H1 (cell line): ENCODE measurements at regions not wholly inside any gene's neighbourhood (a gene's known extent, or its start where the extent isn't known, plus 50 kb on each side); places are given as distances from the start of the nearest gene placed in this dataset.

ENCODE experiments used
- CTCF ChIA-PET: fragments of 300-600 bp; sonication (Branson Sonifier 250); formaldehyde crosslinking; loops from one replicate; lab custom pipeline; 2021; ENCODE audit not compliant: partially characterized antibody; lab: Charles Lee
- POLR2A ChIA-PET: fragments of 300-600 bp; sonication (Branson Sonifier 250); formaldehyde crosslinking; loops from one replicate; lab custom pipeline; 2021; ENCODE audit warnings: inconsistent platforms; ENCODE audit not compliant: partially characterized antibody; lab: Charles Lee
- DNase-seq, 2 experiments: peaks; one replicate each; pipeline versions ENCODE4 v3.0.0 to v3.0.0-alpha.2; 2010 to 2022; ENCODE audit warnings: low spot score in 2 of 2, low read depth in 1 of 2, mixed read lengths in 1 of 2
- FAIRE-seq: peaks from 2 replicates; lab custom pipeline; 2011; peaks lifted over from hg19 to GRCh38; lab: Jason Lieb, UNC
- H2AFZ ChIP-seq: 2 replicates; pipeline ENCODE4 v1.8.1; 2012; ENCODE audit warnings: low read length, inconsistent platforms
- H2AK5ac ChIP-seq: 2 replicates; pipeline ENCODE4 v1.6.1; 2013; ENCODE audit warnings: low read depth, low read length
- H2BK120ac ChIP-seq: replicated peaks from 2 replicates; pipeline ENCODE3; 2013; ENCODE audit warnings: low read depth, low read length, inconsistent platforms
- H2BK12ac ChIP-seq: 2 replicates; pipeline ENCODE4 v1.6.1; 2013; ENCODE audit warnings: low read depth, low read length
- H2BK15ac ChIP-seq: 2 replicates; pipeline ENCODE4 v1.6.1; 2013; ENCODE audit warnings: low read length
- H2BK20ac ChIP-seq: 2 replicates; pipeline ENCODE4 v1.6.1; 2013; ENCODE audit warnings: low read length
- H2BK5ac ChIP-seq: 2 replicates; pipeline ENCODE4 v1.6.1; 2013; ENCODE audit warnings: low read depth, low read length
- H3K14ac ChIP-seq: 2 replicates; pipeline ENCODE4 v1.6.1; 2013; ENCODE audit warnings: inconsistent platforms; ENCODE audit not compliant: insufficient read length
- H3K18ac ChIP-seq: 2 replicates; pipeline ENCODE4 v1.6.1; 2013; ENCODE audit warnings: low read length; ENCODE audit errors: extremely low read depth
- H3K23ac ChIP-seq: 2 replicates; pipeline ENCODE4 v1.6.1; 2013; ENCODE audit warnings: inconsistent platforms; ENCODE audit not compliant: insufficient read length
- H3K23me2 ChIP-seq: 2 replicates; pipeline ENCODE4 v1.6.1; 2013; ENCODE audit warnings: low read depth, low read length
- H3K27ac ChIP-seq: 2 replicates; pipeline ENCODE4 v1.6.1; 2011; ENCODE audit warnings: low read depth, low read length, inconsistent platforms
- H3K27me3 ChIP-seq, 4 experiments: replicated peaks in 1 of 4; 1 replicate in 1 of 4; 2 replicates in 3 of 4; pipeline versions ENCODE4 v1.6.1 to v1.8.1; 2011 to 2013; ENCODE audit warnings: low read length in 3 of 4, mild to moderate bottlenecking in 3 of 4, inconsistent platforms in 2 of 4, mixed read lengths in 2 of 4, moderate library complexity in 1 of 4; ENCODE audit not compliant: control insufficient read depth in 3 of 4, insufficient read depth in 3 of 4; ENCODE audit errors: extremely low read depth in 1 of 4
- H3K36me3 ChIP-seq, 4 experiments: 2 replicates each; pipeline versions ENCODE4 v1.6.1 to v1.8.1; 2011 to 2013; ENCODE audit warnings: mild to moderate bottlenecking in 4 of 4, low read length in 3 of 4, moderate library complexity in 2 of 4, control low read depth in 1 of 4, inconsistent platforms in 1 of 4; ENCODE audit not compliant: insufficient read depth in 4 of 4, control insufficient read depth in 2 of 4
- H3K4ac ChIP-seq: replicated peaks from 2 replicates; pipeline ENCODE3; 2013; ENCODE audit warnings: low read length, low read depth, mixed read lengths, inconsistent platforms; ENCODE audit not compliant: insufficient read length
- H3K4me1 ChIP-seq, 4 experiments: replicated peaks in 1 of 4; 1 replicate in 1 of 4; 2 replicates in 3 of 4; pipeline versions ENCODE4 v1.6.1 to v1.8.1; 2011 to 2013; ENCODE audit warnings: low read length in 3 of 4, inconsistent platforms in 2 of 4, mixed read lengths in 1 of 4; ENCODE audit not compliant: insufficient read depth in 4 of 4, control insufficient read depth in 3 of 4
- H3K4me2 ChIP-seq, 2 experiments: 2 replicates each; pipeline versions ENCODE4 v1.6.1 to v1.8.1; 2011 to 2013; ENCODE audit warnings: low read depth in 2 of 2, low read length in 2 of 2, control low read depth in 1 of 2, inconsistent platforms in 1 of 2, mild to moderate bottlenecking in 1 of 2; ENCODE audit not compliant: insufficient read depth in 1 of 2
- H3K4me3 ChIP-seq, 4 experiments: fragments of 200-600, 300-600 bp in 1 of 4; sonication (generic), shearing (Covaris generic), sonication (Bioruptor Twin) in 1 of 4; 2 replicates each; pipeline versions ENCODE4 v1.5.1 to v1.8.1; 2011 to 2016; ENCODE audit warnings: low read length in 4 of 4, low read depth in 3 of 4, control low read depth in 2 of 4, inconsistent platforms in 2 of 4, mild to moderate bottlenecking in 2 of 4, mixed read lengths in 1 of 4, moderate library complexity in 1 of 4; ENCODE audit not compliant: insufficient read depth in 2 of 4; ENCODE audit errors: extremely low read depth in 1 of 4
- H3K56ac ChIP-seq: replicated peaks from 2 replicates; pipeline ENCODE3; 2013; ENCODE audit warnings: low read depth, mild to moderate bottlenecking, mixed read lengths, low read length, inconsistent platforms; ENCODE audit not compliant: insufficient read length
- H3K79me1 ChIP-seq: 2 replicates; pipeline ENCODE4 v1.6.1; 2013; ENCODE audit warnings: low read depth, low read length, control low read depth
- H3K79me2 ChIP-seq, 2 experiments: 2 replicates each; pipeline versions ENCODE4 v1.6.1 to v1.8.1; 2012 to 2013; ENCODE audit warnings: low read length in 2 of 2, mild to moderate bottlenecking in 2 of 2, inconsistent platforms in 1 of 2; ENCODE audit not compliant: insufficient read depth in 2 of 2, control insufficient read depth in 1 of 2
- H3K9ac ChIP-seq, 4 experiments: replicated peaks in 1 of 4; 1 replicate in 1 of 4; 2 replicates in 3 of 4; pipeline versions ENCODE4 v1.6.1 to v1.8.1; 2011 to 2013; ENCODE audit warnings: low read depth in 3 of 4, low read length in 3 of 4, control low read depth in 2 of 4, mild to moderate bottlenecking in 2 of 4, moderate library complexity in 2 of 4, inconsistent platforms in 1 of 4; ENCODE audit errors: extremely low read depth in 1 of 4
- H3K9me3 ChIP-seq, 2 experiments: 2 replicates each; pipeline versions ENCODE4 v1.6.1 to v1.8.1; 2012 to 2013; ENCODE audit warnings: mild to moderate bottlenecking in 2 of 2, moderate library complexity in 2 of 2, control low read depth in 1 of 2, inconsistent platforms in 1 of 2, low read depth in 1 of 2, low read length in 1 of 2, mixed read lengths in 1 of 2; ENCODE audit not compliant: insufficient read depth in 2 of 2
- H4K20me1 ChIP-seq, 2 experiments: replicated peaks in 1 of 2; 2 replicates each; pipeline versions ENCODE3 to v1.8.1; 2011 to 2013; ENCODE audit warnings: inconsistent platforms in 2 of 2, low read length in 2 of 2, mild to moderate bottlenecking in 1 of 2; ENCODE audit not compliant: insufficient read depth in 2 of 2, control insufficient read depth in 1 of 2
- H4K5ac ChIP-seq: 2 replicates; pipeline ENCODE4 v1.6.1; 2013; ENCODE audit warnings: low read length, low read depth, mixed read lengths, inconsistent platforms; ENCODE audit not compliant: insufficient read length
- H4K8ac ChIP-seq: 2 replicates; pipeline ENCODE4 v1.8.0; 2013; ENCODE audit warnings: mild to moderate bottlenecking, moderate library complexity, low read length, inconsistent platforms; ENCODE audit not compliant: insufficient read depth; ENCODE audit errors: extremely low read depth
- H4K91ac ChIP-seq: replicated peaks from 2 replicates; pipeline ENCODE3; 2013; ENCODE audit warnings: low read length, mixed read lengths, inconsistent platforms; ENCODE audit not compliant: insufficient read length
- BACH1 ChIP-seq: IDR thresholded peaks from 2 replicates; pipeline ENCODE4 v1.6.1; 2012; ENCODE audit warnings: low read length, improper control_type of control experiment
- KDM1A ChIP-seq: fragments of 200-600, 300-600 bp; sonication (generic); IDR thresholded peaks from 2 replicates; pipeline ENCODE4 v1.7.1; 2016; ENCODE audit warnings: mild to moderate bottlenecking, low read length, borderline replicate concordance
- RBBP5 ChIP-seq: IDR thresholded peaks from 2 replicates; pipeline ENCODE4 v1.7.1; 2012; ENCODE audit warnings: low read depth, mild to moderate bottlenecking, inconsistent platforms, low read length, moderate library complexity, borderline replicate concordance
- SP1 ChIP-seq: IDR thresholded peaks from 2 replicates; pipeline ENCODE4 v1.6.1; 2011; ENCODE audit warnings: low read depth, low read length
- YY1 ChIP-seq: IDR thresholded peaks from 2 replicates; pipeline ENCODE4 v1.6.1; 2011; ENCODE audit warnings: low read depth, mild to moderate bottlenecking, low read length
- WGBS, 2 experiments: shearing (Covaris generic) in 1 of 2; methylation state at CpG; one replicate each; pipeline versions ENCODE4 v1.1.6 to v1.1.7; 2013 to 2015; ENCODE audit warnings: low lambda C conversion rate in 2 of 2, mixed read lengths in 2 of 2, inconsistent platforms in 1 of 2, low coverage in 1 of 2, missing lambda C conversion rate in 1 of 2; ENCODE audit not compliant: insufficient replicate concordance in 2 of 2, insufficient coverage in 1 of 2, insufficient read length in 1 of 2; ENCODE audit errors: extremely low coverage in 1 of 2, missing lambda C conversion rate in 1 of 2; 5-methylcytosine and 5-hydroxymethylcytosine counted together
- TF ChIP-seq, protein P1 (sequence below): IDR thresholded peaks from 2 replicates; pipeline ENCODE4 v1.6.1; 2012; ENCODE audit warnings: inconsistent platforms

DNA sequence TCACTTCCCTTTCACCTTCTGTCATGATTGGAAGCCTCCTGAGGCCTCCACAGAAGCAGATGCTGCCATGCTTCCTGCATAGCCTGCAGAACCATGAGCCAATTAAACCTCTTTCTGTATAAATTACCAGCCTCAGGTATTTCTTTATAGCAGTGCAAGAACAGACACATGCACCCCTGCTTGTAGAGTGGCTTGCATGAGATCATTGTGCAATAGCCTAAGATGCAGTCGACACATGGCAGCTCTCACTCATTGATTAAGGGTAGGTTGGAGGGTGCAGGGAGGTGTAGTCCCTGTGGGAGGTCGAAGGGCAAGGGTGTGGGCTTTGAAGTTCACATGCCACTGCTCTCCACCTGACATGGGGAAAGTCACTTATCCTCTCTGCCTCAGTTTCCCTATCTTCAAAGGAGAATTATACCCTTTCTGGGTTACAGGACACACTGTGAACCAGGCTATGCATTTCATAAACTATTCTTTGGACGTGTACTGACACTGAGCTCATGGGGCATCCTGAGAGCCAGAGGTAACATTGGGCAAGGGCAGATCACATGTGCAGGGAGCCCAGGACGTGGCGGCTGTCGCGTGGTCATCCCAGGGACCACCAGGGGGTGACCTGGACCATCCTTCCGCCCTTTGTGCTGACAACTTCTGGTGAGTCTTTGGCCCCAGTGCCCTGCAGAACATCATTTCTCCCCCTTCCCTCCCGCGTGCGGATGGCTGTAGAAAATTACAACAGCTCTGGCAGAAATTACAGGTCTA lies 69.2 kb upstream of the SHANK2 start:
- no peak overlapping the region for H2AFZ ChIP-seq
- H3K79me2 ChIP-seq = no peaks in the 10 kb centered on the region
- H2AK5ac ChIP-seq = no peak overlapping the region
- H4K20me1 ChIP-seq = no peaks in the 10 kb centered on the region
- POLR2A ChIA-PET = interaction anchor here (1.1 kb wide), 1 partner anchor 19 kb away, joined by 3 read pairs; no protein-coding TSS in a partner anchor
- no peak overlapping the region for H3K9ac ChIP-seq
- 89% methylated on average over 11 of the region's 11 CpGs; no CpG with 5 or more reads in 1 of the 2 experiments for WGBS, 2 experiments
- no peak overlapping the region for H3K14ac ChIP-seq
- no peak overlapping the region for H3K4me3 ChIP-seq
- no peak overlapping the region for H2BK120ac ChIP-seq
- no peak overlapping the region for H4K5ac ChIP-seq
- no peaks in the 10 kb centered on the region for H3K23me2 ChIP-seq
- FAIRE-seq (no peak), DNase-seq (no peak)
- H2BK15ac ChIP-seq = no peak overlapping the region
- H3K4ac ChIP-seq = no peak overlapping the region
- H3K23ac ChIP-seq = no peak overlapping the region
- H3K18ac ChIP-seq = no peak overlapping the region
- H4K8ac ChIP-seq = no peak overlapping the region
- peaks cover 9 to 12% of the 10 kb centered on the region in 2 experiments; a peak in 2 of 4 replicates for H3K9me3 ChIP-seq
- H3K4me1 ChIP-seq = no peaks in the 10 kb centered on the region
- no peak overlapping the region for H3K4me2 ChIP-seq
- H2BK20ac ChIP-seq = no peak overlapping the region
- no peaks in the 10 kb centered on the region for H3K36me3 ChIP-seq
- no peak overlapping the region for H2BK5ac ChIP-seq
- H3K27me3 ChIP-seq = peaks cover 0 to 2% (median 0%) of the 10 kb centered on the region in 4 experiments; a peak in 2 of 7 replicates
- no peak overlapping the region for H3K27ac ChIP-seq
- H4K91ac ChIP-seq = no peak overlapping the region
- H2BK12ac ChIP-seq = no peak overlapping the region
- CTCF ChIA-PET = interaction anchor here (1.0 to 1.1 kb wide), 2 partner anchors 22 to 50 kb away, joined by 3 read pairs; no protein-coding TSS in a partner anchor
- H3K79me1 ChIP-seq = no peaks in the 10 kb centered on the region
- no peak overlapping the region for H3K56ac ChIP-seq
- TF ChIP-seq YY1 (no peak), SP1 (no peak), KDM1A (no peak), RBBP5 (no peak), BACH1 (no peak)
- TF ChIP-seq, protein P1, sequence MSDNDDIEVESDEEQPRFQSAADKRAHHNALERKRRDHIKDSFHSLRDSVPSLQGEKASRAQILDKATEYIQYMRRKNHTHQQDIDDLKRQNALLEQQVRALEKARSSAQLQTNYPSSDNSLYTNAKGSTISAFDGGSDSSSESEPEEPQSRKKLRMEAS = no peak
